ENCODE measurements at regions not wholly inside any gene's neighbourhood (a gene's known extent, or its start where the extent isn't known, plus 50 kb on each side); places are given as distances from the start of the nearest gene placed in this dataset.

- no peaks in the 10 kb centered on the region for H3K36me3 ChIP-seq
- H3K27me3 ChIP-seq = no peaks in the 10 kb centered on the region
- no peak for DNase-seq (ENCODE audit: low spot score in 2 of 2)
- TF ChIP-seq CTCF (IDR thresholded peaks at IDR 0.05) (no peak), EP300 (IDR thresholded peaks at IDR 0.05) (no peak), POLR2A (IDR thresholded peaks at IDR 0.05) (no peak), POLR2AphosphoS5 (IDR thresholded peaks at IDR 0.05) (no peak)
- H3K9me3 ChIP-seq = no peaks in the 10 kb centered on the region
- WGBS = 84% methylated on average over 2 of the region's 2 CpGs
- no peak overlapping the region for H3K27ac ChIP-seq
- no peak overlapping the region for H3K4me3 ChIP-seq
- no peaks in the 10 kb centered on the region for H3K4me1 ChIP-seq
These were observed 756.7 kb upstream of the ARGLU1 start for GRCh38 chr13:107324416-107325204.

- no peak overlapping the region for H3K4me3 ChIP-seq
- no peaks in the 10 kb centered on the region for H3K9me3 ChIP-seq
- TF ChIP-seq CTCF (IDR thresholded peaks at IDR 0.05) (no peak), EP300 (IDR thresholded peaks at IDR 0.05) (no peak), POLR2A (IDR thresholded peaks at IDR 0.05) (no peak), POLR2AphosphoS5 (IDR thresholded peaks at IDR 0.05) (no peak)
- H3K27me3 ChIP-seq = no peaks in the 10 kb centered on the region
- no peaks in the 10 kb centered on the region for H3K4me1 ChIP-seq
- H3K36me3 ChIP-seq = no peaks in the 10 kb centered on the region
- 74% methylated on average over 2 of the region's 2 CpGs for WGBS
- H3K27ac ChIP-seq = no peak overlapping the region
- no peak for DNase-seq (ENCODE audit: low spot score in 2 of 2)
These were observed 754.3 kb upstream of the ARGLU1 start for GRCh38 chr13:107322228-107322627.

- Histone ChIP-seq H3K36me3 (no peaks in the 10 kb centered on the region), H3K27me3 (no peaks in the 10 kb centered on the region), H3K4me3 (no peak overlapping the region), H3K27ac (no peak overlapping the region), H3K4me1 (no peaks in the 10 kb centered on the region), H3K9me3 (no peaks in the 10 kb centered on the region)
- no peak for DNase-seq (ENCODE audit: low spot score in 2 of 2)
- no peak for TF ChIP-seq EP300 (IDR thresholded peaks at IDR 0.05)
- no peak for TF ChIP-seq POLR2AphosphoS5 (IDR thresholded peaks at IDR 0.05)
- no peak for TF ChIP-seq CTCF (IDR thresholded peaks at IDR 0.05)
- TF ChIP-seq POLR2A (IDR thresholded peaks at IDR 0.05) = no peak
- 86% methylated on average over 1 of the region's 1 CpG for WGBS
These were observed 737.2 kb upstream of the ARGLU1 start for GRCh38 chr13:107305178-107305577.

- no peaks in the 10 kb centered on the region for H3K27me3 ChIP-seq
- no peak for DNase-seq (ENCODE audit: low spot score in 2 of 2)
- 70% methylated on average over 4 of the region's 4 CpGs for WGBS
- H3K9me3 ChIP-seq = no peaks in the 10 kb centered on the region
- no peak overlapping the region for H3K27ac ChIP-seq
- H3K4me1 ChIP-seq = no peaks in the 10 kb centered on the region
- H3K36me3 ChIP-seq = no peaks in the 10 kb centered on the region
- TF ChIP-seq POLR2A (IDR thresholded peaks at IDR 0.05) (no peak), POLR2AphosphoS5 (IDR thresholded peaks at IDR 0.05) (no peak), CTCF (IDR thresholded peaks at IDR 0.05) (no peak), EP300 (IDR thresholded peaks at IDR 0.05) (no peak)
- no peak overlapping the region for H3K4me3 ChIP-seq
These were observed 733.9 kb upstream of the ARGLU1 start for GRCh38 chr13:107301724-107302374.

- no peak overlapping the region for H3K4me3 ChIP-seq
- no peak overlapping the region for H3K27ac ChIP-seq
- DNase-seq (ENCODE audit: low spot score in 2 of 2) = no peak
- 55% methylated on average over 5 of the region's 5 CpGs for WGBS
- no peaks in the 10 kb centered on the region for H3K4me1 ChIP-seq
- TF ChIP-seq CTCF (IDR thresholded peaks at IDR 0.05) = no peak
- no peak for TF ChIP-seq POLR2AphosphoS5 (IDR thresholded peaks at IDR 0.05)
- TF ChIP-seq POLR2A (IDR thresholded peaks at IDR 0.05) = no peak
- TF ChIP-seq EP300 (IDR thresholded peaks at IDR 0.05) = no peak
- no peaks in the 10 kb centered on the region for H3K36me3 ChIP-seq
- no peaks in the 10 kb centered on the region for H3K9me3 ChIP-seq
- H3K27me3 ChIP-seq = no peaks in the 10 kb centered on the region
These were observed 731.8 kb upstream of the ARGLU1 start for GRCh38 chr13:107299717-107300116.
